ENCODE measurements at regions not wholly inside any gene's neighbourhood (a gene's known extent, or its start where the extent isn't known, plus 50 kb on each side); places are given as distances from the start of the nearest gene placed in this dataset.

DNA sequence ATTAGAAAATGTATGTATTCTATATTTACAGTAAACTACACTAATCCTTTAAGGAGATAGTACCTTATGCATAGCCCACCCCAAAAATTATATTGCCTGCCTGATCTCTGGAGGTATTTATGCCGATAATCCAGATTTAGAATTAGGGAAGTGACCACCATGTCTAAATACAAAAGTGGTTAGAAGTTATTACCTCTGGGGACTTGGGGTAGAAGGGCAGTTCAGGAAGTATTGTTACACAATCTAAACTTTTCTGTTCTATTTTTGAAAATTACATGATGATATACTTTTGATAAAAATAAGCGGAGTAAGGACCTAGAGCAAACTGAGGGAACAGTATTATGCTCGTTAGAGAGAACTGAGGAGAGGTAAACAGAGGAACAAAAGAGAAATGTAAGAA is 90.5 kb upstream of the ZP4 start:
- no peak for DNase-seq (ENCODE audit: low read depth)

DNA sequence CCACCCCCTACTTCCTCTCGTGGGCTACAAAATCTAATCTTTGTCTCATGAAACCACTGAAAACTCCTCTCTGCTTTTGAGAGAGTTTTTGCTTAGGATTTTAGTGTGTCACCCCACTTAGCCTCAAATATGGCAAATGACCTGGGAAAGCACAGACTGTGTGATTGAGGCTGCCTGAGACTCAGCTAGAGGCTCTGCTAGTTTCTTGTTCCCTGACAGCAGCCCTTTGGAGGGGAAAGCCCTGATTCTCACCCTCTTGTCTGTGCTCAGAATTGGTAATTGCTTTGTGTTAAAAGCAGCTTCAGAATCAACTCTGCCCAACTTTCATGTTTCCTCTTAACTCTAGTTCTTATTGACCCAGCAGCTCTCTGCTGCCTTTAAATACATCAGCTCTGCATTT is 85.6 kb upstream of the ZP4 start:
- DNase-seq (ENCODE audit: low read depth) = no peak

DNA sequence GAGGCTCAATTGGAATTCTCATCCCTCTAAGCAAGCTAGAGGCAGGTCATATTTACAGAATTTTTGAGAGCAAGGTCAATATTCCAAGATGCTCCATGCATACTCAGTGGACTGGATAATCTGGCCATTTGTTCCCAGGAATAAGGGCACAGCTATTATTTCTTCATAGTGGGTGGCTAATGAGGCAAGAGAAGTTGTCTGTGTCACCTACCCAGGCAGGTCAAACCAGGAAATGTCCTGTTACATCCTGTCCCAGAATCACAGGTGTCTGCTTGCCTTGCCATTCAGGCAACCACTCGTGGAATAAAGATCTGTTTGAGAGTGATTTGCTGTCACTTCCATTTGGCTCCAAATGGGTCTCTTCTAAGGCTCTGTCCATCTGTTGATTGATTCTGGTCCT is 85.2 kb upstream of the ZP4 start:
- no peak for DNase-seq (ENCODE audit: low read depth)

DNA sequence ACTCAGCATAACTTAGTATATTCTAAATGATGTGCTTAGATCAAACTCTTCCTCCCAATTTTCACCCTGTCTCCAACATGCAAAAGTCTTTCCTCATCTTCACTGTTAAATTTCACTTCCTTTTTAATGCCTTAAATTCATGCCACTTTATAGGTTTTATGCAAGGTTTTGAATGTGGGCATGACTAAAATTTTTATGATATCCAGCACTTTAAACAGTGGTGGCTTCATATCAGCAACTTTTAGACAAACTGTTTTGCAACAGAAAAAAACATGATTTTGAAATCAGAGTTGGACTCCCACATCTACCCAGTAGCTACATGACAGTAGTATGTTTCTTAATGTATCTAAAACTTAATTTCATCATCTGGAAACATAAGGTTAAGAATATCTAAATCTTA is 84.7 kb upstream of the ZP4 start:
- no peak for DNase-seq (ENCODE audit: low read depth)

DNA sequence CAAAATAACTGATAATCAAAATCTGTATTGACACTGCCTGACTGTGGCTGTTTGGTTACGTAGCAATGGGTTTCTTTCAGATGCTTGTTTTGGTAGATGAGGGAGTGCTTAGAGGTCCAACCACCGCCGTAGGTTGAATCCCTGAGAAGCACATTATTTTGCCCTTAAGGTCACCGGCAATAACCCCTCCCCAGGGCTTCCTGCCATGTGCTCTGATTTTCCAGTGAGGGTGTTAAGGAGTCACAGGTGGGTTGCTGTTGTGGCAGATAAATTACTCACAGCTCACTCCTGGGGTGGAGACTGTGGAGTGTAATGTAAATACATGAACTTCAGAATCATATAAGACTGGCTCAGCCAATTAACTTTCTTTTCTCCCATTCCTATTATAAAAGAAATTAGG is 81.5 kb upstream of the ZP4 start:
- no peak for DNase-seq (ENCODE audit: low read depth)

DNA sequence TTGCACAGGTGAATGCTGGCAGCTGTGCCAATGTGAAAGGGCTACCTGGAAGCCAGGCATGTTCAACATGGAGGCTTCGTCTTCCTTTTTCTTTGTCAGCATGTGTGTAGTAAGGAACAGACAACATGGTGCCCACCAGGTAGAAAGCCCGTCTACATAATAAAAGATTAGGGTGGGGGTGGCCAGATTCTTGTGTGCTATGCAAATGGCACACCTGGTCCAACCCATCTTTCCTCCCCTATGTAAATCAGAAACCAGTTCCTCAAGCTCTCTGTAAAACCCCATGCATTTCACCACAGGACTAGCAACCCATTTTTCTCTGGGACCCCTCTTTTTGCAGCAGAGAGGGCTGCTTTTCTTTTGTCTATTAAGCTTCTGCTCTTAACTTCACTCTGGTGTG is 72.3 kb upstream of the ZP4 start:
- DNase-seq (ENCODE audit: low read depth) = no peak

DNA sequence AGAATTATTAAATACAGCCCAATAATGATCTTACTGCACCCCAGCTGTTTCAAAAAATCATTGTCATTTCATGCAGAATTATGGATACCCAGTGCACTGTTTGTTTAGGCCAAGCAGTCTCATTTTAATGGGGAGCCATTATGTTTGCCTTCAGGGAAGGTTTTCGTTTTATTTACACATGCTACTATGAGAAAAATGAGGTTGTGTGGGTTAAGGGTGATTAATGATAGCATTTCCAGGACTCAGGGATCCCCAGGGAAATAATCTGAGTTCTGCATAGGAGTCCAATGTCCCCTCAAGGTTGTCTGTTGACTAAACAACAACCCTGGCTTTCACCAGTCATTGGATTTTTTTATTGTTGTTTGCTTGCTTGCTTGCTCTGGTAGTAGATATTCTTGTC is 71.0 kb upstream of the ZP4 start:
- DNase-seq (ENCODE audit: low read depth) = no peak

DNA sequence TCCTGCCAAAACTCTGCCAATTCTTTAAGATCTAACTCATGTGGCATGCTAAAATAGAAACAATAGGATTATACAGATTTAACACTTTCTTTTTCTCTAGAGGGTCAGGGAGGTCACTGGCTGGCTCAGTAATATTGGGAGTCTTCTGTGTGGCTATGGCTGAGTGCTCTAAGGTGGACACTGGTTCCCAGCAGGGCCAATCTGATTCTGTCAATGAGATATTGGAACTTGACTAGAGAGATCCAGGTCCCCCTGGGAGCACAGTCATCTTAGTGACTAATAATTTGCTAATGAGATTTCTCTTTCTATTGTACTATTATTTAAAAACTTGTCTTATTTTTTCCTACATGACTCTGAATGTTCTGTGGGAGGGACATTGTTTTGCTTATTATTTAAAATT is 69.1 kb upstream of the ZP4 start:
- DNase-seq (ENCODE audit: low read depth) = no peak

DNA sequence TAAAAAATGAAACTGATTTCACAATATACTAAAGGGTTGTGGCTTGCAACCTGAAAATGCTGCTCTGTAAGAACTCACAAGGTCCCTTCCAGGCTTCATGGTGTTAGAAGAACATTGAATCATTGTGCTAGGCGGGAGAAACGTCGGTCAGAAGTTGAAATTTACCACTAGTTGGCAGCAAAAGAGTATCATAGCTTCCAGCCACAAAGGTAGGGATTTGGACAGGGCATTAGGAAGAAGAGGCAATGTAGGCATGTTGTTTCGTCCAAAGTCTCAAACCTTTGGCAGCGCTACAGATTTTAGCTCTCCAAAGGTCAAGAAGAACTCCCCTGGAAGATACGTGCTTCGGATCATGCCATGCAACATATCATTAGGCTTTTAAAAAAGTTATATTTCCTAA is 62.5 kb upstream of the ZP4 start:
- DNase-seq (ENCODE audit: low read depth) = no peak

All from stimulated activated CD8-positive, alpha-beta memory T cell treated with anti-CD3 and anti-CD28 coated beads, Interleukin-7, amount 100 ng/mL, for 24 hours (primary cell).